DMS 273 (cell line): ENCODE measurements at regions not wholly inside any gene's neighbourhood (a gene's known extent, or its start where the extent isn't known, plus 50 kb on each side); places are given as distances from the start of the nearest gene placed in this dataset.
"Not testable (repeated sequence)": the region's sequence is repeated elsewhere in the genome, so short reads cannot be mapped to it uniquely, and the experiment has no call there.

ENCODE experiments used
- DNase-seq: peaks from one replicate; lab custom pipeline; 2025; ENCODE audit not compliant: unreplicated experiment; lab: John Stamatoyannopoulos, UW

- no peak for DNase-seq
Measured at GRCh38 chr15:62495670-62496614, 330.9 kb upstream of the C2CD4B start.

DNA sequence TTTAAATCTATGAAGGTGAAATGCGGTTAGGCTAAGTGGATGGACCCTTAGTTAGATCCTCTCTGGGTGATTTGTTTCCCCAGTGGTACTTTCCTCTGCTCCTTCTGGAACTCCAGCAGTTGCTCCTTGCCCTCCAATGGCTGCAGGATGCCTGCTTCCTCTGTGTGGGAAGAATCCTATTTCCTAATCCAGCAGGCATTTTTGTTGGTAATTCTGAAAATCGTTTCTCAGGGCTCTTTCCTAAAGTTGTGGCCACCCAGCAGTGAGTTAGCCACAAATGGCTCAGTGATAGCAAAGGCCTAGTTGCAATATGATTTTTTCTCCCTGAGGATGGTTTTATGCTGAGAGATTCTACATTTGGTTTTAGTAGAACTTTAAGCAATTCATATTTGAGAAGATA, 332.3 kb upstream of the C2CD4B start:
- no peak for DNase-seq

DNA sequence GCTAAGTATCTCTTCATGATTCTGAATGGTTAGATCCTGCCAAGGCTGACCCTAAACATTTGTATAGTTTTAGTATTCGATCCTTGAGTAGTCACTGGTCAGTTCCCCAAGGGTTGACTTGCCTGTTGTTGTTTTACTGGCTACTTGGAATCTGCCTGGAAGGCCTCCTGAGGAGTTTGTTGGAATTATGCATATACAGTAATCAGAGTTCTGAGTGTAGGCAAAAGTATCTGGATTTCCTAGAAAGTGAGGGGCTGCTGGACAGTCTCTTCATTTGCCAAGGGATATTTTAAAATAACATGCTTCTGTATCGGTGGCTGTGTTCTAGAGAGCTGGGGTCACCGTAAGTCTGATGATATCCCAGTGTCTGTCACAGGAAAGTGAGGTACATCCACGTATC, 333.2 kb upstream of the C2CD4B start:
- DNase-seq, result no peak

- no peak for DNase-seq
Measured at GRCh38 chr15:62498712-62499111, 333.6 kb upstream of the C2CD4B start.

- DNase-seq, result no peak
Measured at GRCh38 chr15:62500325-62500724, 335.2 kb upstream of the C2CD4B start.

- no peak for DNase-seq
Measured at GRCh38 chr15:62502451-62502850, 337.4 kb upstream of the C2CD4B start.

DNA sequence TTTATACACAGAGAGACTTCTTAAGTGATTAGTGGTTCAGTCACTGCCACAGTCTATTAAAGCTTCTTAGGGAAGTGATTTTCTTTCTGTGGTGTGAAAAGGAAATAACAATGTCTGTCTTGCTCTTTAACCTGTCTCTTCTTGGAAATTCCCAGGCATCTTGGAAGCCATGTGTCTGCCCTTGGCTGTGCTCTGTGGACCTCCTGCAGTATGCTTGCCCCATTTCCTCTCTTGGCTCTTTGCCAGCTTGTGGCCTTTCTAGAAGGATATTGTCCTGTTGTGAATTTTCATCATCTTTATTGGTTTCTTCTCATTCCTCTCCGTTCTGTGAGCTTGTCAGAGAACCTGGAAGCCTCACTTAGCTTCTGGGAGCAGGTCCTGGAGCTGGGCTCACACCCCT, 338.4 kb upstream of the C2CD4B start:
- DNase-seq, result peak; percentile 6

- no peak for DNase-seq
Measured at GRCh38 chr15:62505762-62506161, 340.7 kb upstream of the C2CD4B start.

GRCh38 chr15:62506217-62506805, 341.2 kb upstream of the C2CD4B start:
- no peak for DNase-seq

- no peak for DNase-seq
Measured at GRCh38 chr15:62509395-62509958, 344.4 kb upstream of the C2CD4B start.

GRCh38 chr15:62510791-62511190, 345.7 kb upstream of the C2CD4B start:
- no peak for DNase-seq

DNA sequence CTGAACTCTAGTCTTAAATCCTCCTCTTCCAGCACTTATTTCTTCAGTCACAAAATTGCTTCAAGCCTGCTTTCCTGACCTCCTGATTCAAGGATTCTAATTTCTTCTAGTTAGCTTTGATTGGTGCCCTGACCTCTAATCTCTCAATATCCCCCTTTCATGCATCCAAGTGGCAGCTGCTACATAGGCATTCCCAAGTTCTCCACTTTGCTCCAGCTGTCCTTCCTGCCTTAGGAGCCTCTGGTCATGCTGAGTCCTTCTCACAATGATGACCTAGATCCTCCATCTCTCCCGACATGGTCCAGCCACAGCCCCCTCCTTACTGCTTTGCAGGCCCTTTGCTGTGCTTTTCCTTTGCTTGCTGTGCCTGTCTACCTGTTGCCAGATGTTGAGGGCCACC, 347.8 kb upstream of the C2CD4B start:
- no peak for DNase-seq

GRCh38 chr15:62513893-62514292, 348.8 kb upstream of the C2CD4B start:
- DNase-seq, result peak; percentile 14

DNA sequence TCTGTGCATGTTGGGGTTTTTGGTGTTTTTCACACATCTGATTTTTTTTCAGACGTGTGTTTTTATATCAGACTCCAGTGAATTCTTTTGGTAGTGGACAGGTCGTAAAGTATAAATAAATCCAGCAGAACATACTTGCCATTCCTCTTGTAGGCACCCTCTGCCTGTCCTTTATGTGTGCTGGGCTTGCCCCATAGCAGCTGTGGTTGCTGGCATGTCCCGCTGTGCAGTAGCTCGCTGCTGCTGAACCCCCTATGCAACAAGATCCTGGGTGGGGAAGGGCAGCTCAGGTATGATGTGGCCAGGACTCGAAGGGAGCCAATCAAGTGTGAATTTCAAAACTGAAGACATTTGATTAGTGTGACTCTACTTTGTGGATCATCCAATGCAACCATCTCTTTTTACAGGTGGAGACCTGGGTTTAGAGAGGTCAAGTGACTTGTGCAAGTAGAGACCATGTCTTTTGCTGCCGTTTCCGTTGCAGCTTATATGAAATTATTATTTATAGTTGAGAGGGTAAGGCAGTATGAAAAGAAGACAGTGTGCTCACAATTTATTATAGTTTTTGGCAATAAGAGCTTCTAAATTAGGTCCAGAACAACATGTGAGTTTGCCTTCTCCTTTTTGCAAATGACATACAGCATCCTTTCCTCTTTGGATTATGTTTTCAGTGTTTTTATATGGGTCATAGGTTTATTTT, 350.8 kb upstream of the C2CD4B start:
- DNase-seq, result no peak

DNA sequence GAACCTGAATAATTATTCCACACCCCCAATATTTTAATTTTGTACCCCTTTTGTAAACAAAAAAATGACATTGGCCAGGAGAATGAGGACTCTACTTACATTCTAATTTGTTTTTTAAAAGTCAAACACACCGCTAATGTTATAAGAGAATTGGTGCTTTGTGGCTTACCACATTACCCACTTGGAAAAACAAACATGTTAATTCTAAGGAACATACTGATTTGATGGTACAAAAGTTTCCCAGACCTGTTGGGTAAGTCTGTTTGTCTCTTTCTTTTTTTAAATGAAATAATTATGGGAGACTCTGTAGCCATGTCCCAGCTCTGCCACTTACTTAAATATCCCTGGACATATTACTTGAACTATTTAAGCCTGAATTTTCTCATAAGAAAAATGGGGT, 352.5 kb upstream of the C2CD4B start:
- DNase-seq, result no peak

DNA sequence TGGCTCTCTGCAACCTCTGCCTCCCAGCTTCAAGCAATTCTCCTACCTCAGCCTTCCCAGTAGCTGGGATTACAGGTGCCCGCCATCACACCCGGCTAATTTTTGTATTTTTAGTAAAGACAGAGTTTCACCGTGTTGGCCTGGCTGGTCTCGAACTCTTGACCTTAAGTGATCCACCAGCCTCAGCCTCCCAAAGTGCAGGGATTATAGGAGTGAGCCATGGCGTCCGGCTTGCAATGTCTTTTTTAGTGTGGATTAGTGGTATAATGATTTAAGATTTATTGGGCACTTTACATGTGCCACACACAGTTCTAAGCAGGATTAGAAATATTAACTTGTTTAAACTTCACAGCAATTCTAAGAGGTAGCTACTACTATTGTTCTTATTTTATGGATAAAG, 353.6 kb upstream of the C2CD4B start:
- not testable (repeated sequence) for DNase-seq

DNA sequence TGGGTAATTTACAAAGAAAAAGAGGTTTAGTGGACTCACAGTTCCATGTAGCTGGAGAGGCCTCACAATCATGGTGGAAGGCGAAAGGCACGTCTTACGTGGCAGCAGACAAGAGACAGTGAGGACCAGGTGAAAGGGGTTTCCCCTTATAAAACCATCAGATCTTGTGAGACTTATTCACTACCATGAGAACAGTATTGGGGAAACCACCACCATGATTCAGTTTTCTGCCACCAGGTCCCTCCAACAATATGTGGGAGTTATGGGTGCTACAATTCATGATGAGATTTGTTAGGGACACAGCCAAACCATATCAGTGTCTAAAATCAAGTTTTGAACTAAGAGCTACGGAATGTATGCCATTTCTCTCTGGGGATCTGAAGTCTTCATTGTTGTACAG, 354.8 kb upstream of the C2CD4B start:
- DNase-seq, result no peak

DNA sequence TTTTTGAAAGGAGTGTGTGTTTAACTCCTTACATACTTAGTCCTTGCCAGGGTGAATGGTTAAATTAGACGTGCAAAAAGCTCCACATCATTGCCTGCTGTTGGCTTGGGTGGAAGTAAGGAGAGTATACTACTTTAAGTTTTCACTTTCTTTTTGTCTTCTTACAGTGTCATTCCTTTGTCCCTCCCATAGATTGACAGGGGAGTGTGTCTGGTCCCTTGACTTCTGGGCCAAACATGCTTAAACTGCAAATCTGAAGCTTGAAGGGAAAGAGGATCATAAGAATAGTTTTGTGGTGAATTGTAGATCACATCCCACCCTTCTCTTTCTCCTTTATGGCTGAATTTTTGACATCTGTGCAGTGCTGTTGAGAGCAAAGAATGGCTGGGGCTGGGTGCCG, 355.8 kb upstream of the C2CD4B start:
- DNase-seq, result no peak

GRCh38 chr15:62521396-62521795, 356.3 kb upstream of the C2CD4B start:
- no peak for DNase-seq

DNA sequence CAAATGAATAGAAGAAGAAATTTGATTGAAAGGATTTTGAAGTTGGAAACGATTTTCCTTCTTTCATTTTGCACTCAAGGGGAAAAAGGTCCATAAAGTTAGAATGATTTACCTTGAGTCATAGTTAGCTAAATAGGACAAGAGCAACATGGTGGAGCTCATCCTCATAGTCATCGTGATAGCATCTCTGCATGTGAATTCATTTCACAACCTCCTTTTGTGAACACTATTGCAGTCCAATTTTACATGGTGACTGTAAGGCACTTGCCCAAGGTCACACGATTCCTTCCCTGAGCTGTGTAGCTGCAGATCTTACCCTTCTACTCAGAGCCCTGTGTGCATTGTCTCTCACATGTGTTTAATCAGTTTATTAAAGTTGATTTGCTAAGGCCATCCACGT, 359.8 kb upstream of the C2CD4B start:
- no peak for DNase-seq

- no peak for DNase-seq
Measured at GRCh38 chr15:62527387-62527786, 362.3 kb upstream of the C2CD4B start.

DNA sequence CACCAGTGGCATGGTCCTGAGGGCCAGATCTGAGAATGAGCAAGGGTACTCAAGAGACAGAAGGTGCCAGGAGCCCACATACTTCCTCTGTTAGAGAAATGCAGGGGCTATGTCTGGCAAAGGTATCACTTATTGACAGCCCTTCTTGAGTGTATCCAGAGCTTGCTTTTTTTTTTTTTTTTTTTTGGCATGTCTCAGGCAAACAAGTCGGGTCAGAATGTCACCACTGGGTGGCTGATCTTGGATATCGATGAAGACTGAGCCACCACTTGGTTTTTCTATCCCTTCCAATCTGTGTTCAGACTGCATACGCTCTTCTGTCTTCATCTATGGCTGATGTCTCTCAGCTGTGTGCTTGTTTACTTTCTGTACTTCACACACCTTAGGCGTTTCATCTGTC, 363.4 kb upstream of the C2CD4B start:
- DNase-seq, result no peak
